Glutamatergic neuron (in vitro differentiated cells): ENCODE measurements at regions not wholly inside any gene's neighbourhood (a gene's known extent, or its start where the extent isn't known, plus 50 kb on each side); places are given as distances from the start of the nearest gene placed in this dataset.

Experiments used
- DNase-seq: peaks from one replicate; pipeline ENCODE4 v3.0.0; 2022
- H3K27ac Mint-ChIP-seq: one replicate; pipeline ENCODE4 v1.8.0; 2020; ENCODE audit warnings: mild to moderate bottlenecking, mixed read lengths, inconsistent platforms; ENCODE audit not compliant: unreplicated experiment
- H3K27me3 Mint-ChIP-seq: one replicate; pipeline ENCODE4 v1.8.0; 2020; ENCODE audit warnings: mild to moderate bottlenecking, moderate library complexity, mixed read lengths, inconsistent platforms; ENCODE audit not compliant: unreplicated experiment
- H3K36me3 Mint-ChIP-seq: one replicate; pipeline ENCODE4 v1.8.0; 2020; ENCODE audit warnings: mild to moderate bottlenecking, mixed read lengths, inconsistent platforms; ENCODE audit not compliant: unreplicated experiment
- H3K4me1 Mint-ChIP-seq: one replicate; pipeline ENCODE4 v1.8.0; 2020; ENCODE audit warnings: mild to moderate bottlenecking, low read depth, mixed read lengths, inconsistent platforms; ENCODE audit not compliant: unreplicated experiment
- H3K4me3 Mint-ChIP-seq: one replicate; pipeline ENCODE4 v1.8.0; 2020; ENCODE audit warnings: mild to moderate bottlenecking, mixed read lengths, inconsistent platforms; ENCODE audit not compliant: unreplicated experiment
- H3K9me3 Mint-ChIP-seq: one replicate; pipeline ENCODE4 v1.8.0; 2020; ENCODE audit warnings: mild to moderate bottlenecking, moderate library complexity, mixed read lengths, inconsistent platforms; ENCODE audit not compliant: unreplicated experiment
- TF ChIP-seq, protein P1 (sequence below): fragments of 200-600 bp; sonication (generic); IDR thresholded peaks from one replicate; pipeline ENCODE4 v1.5.0; 2021; ENCODE audit not compliant: partially characterized antibody, unreplicated experiment

DNA sequence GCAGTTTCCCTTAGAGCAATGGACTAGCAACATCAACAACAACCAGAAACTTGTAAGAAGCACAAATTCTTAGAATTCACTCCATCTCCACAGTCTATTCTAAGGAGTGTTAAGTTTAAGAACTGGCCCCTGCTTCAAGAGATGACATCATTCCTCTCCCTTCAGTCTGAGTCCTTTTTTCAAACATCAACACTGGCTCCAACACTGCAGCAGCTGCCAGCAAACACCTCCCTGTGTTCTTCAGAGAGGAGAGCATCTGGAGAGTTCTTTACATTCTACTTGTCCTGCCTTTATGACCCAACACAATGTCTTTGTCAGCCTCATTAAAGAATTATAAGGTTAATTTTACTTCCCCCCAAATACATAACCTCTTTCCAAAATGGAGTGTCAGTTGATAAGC is 122.3 kb downstream of the HNMT start:
- Mint-ChIP-seq H3K36me3 (no peaks in the 10 kb centered on the region), H3K4me3 (no peak overlapping the region), H3K27me3 (no peaks in the 10 kb centered on the region), H3K9me3 (no peaks in the 10 kb centered on the region), H3K4me1 (peaks cover 7% of the 10 kb centered on the region), H3K27ac (peak overlapping the region; percentile 46)
- DNase-seq: no peak
- TF ChIP-seq, protein P1, sequence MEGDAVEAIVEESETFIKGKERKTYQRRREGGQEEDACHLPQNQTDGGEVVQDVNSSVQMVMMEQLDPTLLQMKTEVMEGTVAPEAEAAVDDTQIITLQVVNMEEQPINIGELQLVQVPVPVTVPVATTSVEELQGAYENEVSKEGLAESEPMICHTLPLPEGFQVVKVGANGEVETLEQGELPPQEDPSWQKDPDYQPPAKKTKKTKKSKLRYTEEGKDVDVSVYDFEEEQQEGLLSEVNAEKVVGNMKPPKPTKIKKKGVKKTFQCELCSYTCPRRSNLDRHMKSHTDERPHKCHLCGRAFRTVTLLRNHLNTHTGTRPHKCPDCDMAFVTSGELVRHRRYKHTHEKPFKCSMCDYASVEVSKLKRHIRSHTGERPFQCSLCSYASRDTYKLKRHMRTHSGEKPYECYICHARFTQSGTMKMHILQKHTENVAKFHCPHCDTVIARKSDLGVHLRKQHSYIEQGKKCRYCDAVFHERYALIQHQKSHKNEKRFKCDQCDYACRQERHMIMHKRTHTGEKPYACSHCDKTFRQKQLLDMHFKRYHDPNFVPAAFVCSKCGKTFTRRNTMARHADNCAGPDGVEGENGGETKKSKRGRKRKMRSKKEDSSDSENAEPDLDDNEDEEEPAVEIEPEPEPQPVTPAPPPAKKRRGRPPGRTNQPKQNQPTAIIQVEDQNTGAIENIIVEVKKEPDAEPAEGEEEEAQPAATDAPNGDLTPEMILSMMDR: no peak

DNA sequence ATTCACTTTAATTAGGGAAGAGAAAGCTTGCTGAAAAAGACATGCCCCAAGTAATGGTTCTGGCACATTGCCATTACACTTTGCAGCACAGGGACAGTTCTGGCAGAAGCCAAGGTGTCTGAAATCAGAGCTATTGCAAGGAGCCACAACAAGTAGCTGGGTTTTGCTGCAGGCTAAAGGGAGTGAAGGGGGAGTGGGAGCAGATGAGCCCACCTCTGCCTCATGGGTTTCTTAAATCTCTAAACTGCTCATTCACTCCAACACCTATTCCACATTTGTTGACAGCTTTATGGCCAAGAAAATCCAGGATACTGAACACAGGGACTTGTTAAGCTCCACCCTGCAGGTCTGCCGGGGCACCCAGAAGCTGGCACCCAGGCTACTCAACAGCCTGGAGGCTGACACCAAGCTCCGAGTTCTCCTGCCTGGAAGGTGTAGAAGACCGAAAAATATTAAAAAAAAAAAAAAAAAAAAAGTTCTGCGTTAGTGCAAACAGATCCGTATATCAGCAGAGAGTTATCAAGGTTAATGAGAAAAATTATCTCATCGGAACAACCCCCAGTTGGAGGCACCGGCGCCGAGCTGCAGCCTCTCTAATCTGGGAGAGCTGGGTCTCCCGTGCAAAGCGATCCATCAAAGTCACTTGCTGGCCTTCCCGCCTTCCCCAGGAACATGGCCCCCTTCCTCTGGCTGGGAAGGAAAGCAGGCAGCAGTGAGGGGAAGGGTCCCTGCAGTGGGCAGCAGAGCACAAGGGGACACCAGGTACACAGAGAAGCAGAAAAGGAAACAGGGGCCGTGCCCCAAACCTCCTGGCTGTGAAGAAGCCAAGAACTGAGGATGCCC is 123.7 kb downstream of the HNMT start:
- TF ChIP-seq, protein P1: no peak
- no peak overlapping the region for H3K4me3 Mint-ChIP-seq

DNA sequence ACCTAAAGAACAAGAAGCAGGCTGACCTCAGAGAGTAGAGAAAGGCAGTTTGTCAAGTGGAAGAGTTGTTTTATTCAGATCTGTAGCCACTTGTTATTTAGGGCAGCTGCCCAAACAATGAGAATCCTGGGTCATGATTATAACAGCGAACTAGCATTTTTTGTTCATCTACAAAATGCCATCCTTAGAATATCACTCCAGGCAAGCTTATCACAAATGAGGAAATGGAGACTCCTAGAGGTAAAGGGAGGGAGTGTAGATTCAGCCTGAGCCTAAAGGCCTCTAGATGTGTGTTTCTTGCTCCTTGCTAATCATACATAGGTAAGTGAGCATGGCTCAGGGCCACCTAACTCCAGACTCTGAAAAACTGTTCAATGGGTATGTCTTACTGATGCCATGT is 126.1 kb downstream of the HNMT start:
- H3K36me3 Mint-ChIP-seq: no peaks in the 10 kb centered on the region
- no peaks in the 10 kb centered on the region for H3K9me3 Mint-ChIP-seq
- no peaks in the 10 kb centered on the region for H3K27me3 Mint-ChIP-seq
- no peak overlapping the region for H3K4me3 Mint-ChIP-seq
- DNase-seq: no peak
- TF ChIP-seq, protein P1: peak; percentile 17
- no peak overlapping the region for H3K27ac Mint-ChIP-seq
- H3K4me1 Mint-ChIP-seq: peaks cover 7% of the 10 kb centered on the region

More for the DNA sequence above, 123.7 kb downstream of the HNMT start:
- Mint-ChIP-seq H3K9me3 (no peaks in the 10 kb centered on the region), H3K36me3 (no peaks in the 10 kb centered on the region), H3K27me3 (no peaks in the 10 kb centered on the region), H3K4me1 (peaks cover 7% of the 10 kb centered on the region), H3K27ac (no peak overlapping the region)
- DNase-seq: no peak

DNA sequence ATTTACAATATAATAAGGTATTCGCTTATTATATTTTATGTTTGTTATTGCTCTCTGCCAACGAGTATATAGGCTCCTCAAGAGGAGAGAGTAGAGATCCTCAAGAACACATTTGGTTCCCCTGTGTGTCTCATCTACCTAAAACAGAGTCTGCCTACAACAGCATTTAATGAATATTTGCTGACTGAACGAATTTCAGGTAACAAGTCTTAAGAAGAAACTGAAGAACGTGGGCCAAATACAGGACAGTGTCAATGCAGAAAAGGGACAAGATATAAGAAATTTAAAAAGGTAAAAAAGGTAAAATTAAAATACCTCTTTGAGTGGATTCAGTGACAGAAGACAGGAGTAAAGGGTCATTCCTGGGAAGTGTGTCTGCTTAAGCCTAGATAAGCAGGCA is 129.2 kb downstream of the HNMT start:
- no peak overlapping the region for H3K4me3 Mint-ChIP-seq
- H3K27me3 Mint-ChIP-seq: no peaks in the 10 kb centered on the region
- no peak for DNase-seq
- H3K4me1 Mint-ChIP-seq: no peaks in the 10 kb centered on the region
- H3K27ac Mint-ChIP-seq: no peak overlapping the region
- H3K9me3 Mint-ChIP-seq: no peaks in the 10 kb centered on the region
- no peaks in the 10 kb centered on the region for H3K36me3 Mint-ChIP-seq
- TF ChIP-seq, protein P1: no peak

DNA sequence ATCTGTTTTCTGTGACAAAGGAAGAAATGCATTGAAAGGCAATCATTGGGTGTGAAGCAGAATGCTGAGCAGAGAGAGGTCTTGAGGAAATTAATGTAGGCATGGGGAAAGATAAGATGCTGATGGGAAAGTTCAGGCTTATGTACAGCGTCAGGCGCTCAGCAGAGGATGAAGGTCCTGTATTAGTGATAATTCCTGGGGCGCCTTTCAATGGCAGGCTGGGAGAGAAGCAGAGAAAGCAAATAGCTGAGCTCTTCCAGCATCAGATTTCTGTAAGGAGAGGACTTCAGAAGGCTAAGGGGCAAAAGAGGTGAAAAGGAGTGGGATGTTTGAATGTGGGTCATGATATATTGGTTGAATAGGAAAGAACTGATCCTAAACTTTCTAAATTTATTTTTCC is 129.8 kb downstream of the HNMT start:
- H3K9me3 Mint-ChIP-seq: no peaks in the 10 kb centered on the region
- no peak overlapping the region for H3K27ac Mint-ChIP-seq
- no peak overlapping the region for H3K4me3 Mint-ChIP-seq
- no peaks in the 10 kb centered on the region for H3K4me1 Mint-ChIP-seq
- H3K36me3 Mint-ChIP-seq: no peaks in the 10 kb centered on the region
- no peak for DNase-seq
- TF ChIP-seq, protein P1: no peak
- H3K27me3 Mint-ChIP-seq: no peaks in the 10 kb centered on the region
